Neural cell (in vitro differentiated cells): ENCODE measurements at regions not wholly inside any gene's neighbourhood (a gene's known extent, or its start where the extent isn't known, plus 50 kb on each side); places are given as distances from the start of the nearest gene placed in this dataset.

Experiments used
- EP300 ChIP-seq: fragments of 450-650 bp; conservative IDR thresholded peaks from 2 replicates; pipeline ENCODE4 v1.6.1; 2014; ENCODE audit warnings: antibody characterized with exemption, mild to moderate bottlenecking, moderate library complexity; ENCODE audit not compliant: poor library complexity, severe bottlenecking
- EZH2 ChIP-seq: fragments of 200-600, 300-800 bp; shearing (Covaris generic), sonication (generic); IDR thresholded peaks from 2 replicates; pipeline ENCODE4 v1.6.1; 2014; ENCODE audit warnings: antibody characterized with exemption, low read length, borderline replicate concordance, mild to moderate bottlenecking; ENCODE audit not compliant: insufficient read depth, poor library complexity, severe bottlenecking
- MXI1 ChIP-seq: fragments of 450-650 bp; conservative IDR thresholded peaks from 2 replicates; pipeline ENCODE4 v1.6.1; 2014; ENCODE audit warnings: antibody characterized with exemption, mild to moderate bottlenecking; ENCODE audit not compliant: poor library complexity, severe bottlenecking
- POLR2AphosphoS5 ChIP-seq: IDR thresholded peaks from 2 replicates; pipeline ENCODE4 v1.6.1; 2012
- RAD21 ChIP-seq: fragments of 450-650 bp; conservative IDR thresholded peaks from 2 replicates; pipeline ENCODE4 v1.6.1; 2014; ENCODE audit warnings: antibody characterized with exemption, mild to moderate bottlenecking, moderate library complexity
- SMC3 ChIP-seq: fragments of 450-650 bp; conservative IDR thresholded peaks from 2 replicates; pipeline ENCODE4 v1.6.1; 2014; ENCODE audit warnings: antibody characterized with exemption, mild to moderate bottlenecking, moderate library complexity; ENCODE audit not compliant: poor library complexity
- TAF1 ChIP-seq: IDR thresholded peaks from 2 replicates; pipeline ENCODE4 v1.6.1; 2012; ENCODE audit warnings: low read depth
- TF ChIP-seq, protein P1 (sequence below): fragments of 450-650 bp; IDR thresholded peaks from 2 replicates; pipeline ENCODE4 v1.5.1; 2014; ENCODE audit warnings: antibody characterized with exemption, mild to moderate bottlenecking, moderate library complexity; ENCODE audit not compliant: poor library complexity, severe bottlenecking
- TF ChIP-seq, protein P2 (sequence below): IDR thresholded peaks from 2 replicates; pipeline ENCODE4 v1.6.1; 2012; ENCODE audit warnings: borderline replicate concordance

DNA sequence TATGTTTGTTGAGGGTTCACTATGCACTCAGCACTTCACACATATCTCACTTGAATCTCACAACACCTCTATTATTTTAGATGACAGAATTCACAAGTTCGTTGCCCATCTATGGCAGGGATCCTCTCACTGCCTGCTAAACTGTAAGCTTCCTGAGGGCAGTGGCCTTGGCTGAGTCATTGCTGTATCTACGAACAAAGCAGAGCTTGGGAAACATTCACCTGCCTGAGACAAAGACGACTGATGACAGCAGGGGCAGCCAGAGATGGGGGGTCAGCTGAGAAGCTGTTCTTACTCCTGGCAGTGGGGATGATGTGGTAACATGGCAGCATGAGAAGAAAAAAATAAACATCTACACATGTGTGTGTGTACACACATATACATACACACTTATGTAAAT, 125.5 kb upstream of the NMNAT3 start:
- no peak for TF ChIP-seq POLR2AphosphoS5
- no peak for TF ChIP-seq EZH2
- TF ChIP-seq, protein P1, sequence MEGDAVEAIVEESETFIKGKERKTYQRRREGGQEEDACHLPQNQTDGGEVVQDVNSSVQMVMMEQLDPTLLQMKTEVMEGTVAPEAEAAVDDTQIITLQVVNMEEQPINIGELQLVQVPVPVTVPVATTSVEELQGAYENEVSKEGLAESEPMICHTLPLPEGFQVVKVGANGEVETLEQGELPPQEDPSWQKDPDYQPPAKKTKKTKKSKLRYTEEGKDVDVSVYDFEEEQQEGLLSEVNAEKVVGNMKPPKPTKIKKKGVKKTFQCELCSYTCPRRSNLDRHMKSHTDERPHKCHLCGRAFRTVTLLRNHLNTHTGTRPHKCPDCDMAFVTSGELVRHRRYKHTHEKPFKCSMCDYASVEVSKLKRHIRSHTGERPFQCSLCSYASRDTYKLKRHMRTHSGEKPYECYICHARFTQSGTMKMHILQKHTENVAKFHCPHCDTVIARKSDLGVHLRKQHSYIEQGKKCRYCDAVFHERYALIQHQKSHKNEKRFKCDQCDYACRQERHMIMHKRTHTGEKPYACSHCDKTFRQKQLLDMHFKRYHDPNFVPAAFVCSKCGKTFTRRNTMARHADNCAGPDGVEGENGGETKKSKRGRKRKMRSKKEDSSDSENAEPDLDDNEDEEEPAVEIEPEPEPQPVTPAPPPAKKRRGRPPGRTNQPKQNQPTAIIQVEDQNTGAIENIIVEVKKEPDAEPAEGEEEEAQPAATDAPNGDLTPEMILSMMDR = no peak
- no peak for TF ChIP-seq TAF1
- TF ChIP-seq, protein P2, sequence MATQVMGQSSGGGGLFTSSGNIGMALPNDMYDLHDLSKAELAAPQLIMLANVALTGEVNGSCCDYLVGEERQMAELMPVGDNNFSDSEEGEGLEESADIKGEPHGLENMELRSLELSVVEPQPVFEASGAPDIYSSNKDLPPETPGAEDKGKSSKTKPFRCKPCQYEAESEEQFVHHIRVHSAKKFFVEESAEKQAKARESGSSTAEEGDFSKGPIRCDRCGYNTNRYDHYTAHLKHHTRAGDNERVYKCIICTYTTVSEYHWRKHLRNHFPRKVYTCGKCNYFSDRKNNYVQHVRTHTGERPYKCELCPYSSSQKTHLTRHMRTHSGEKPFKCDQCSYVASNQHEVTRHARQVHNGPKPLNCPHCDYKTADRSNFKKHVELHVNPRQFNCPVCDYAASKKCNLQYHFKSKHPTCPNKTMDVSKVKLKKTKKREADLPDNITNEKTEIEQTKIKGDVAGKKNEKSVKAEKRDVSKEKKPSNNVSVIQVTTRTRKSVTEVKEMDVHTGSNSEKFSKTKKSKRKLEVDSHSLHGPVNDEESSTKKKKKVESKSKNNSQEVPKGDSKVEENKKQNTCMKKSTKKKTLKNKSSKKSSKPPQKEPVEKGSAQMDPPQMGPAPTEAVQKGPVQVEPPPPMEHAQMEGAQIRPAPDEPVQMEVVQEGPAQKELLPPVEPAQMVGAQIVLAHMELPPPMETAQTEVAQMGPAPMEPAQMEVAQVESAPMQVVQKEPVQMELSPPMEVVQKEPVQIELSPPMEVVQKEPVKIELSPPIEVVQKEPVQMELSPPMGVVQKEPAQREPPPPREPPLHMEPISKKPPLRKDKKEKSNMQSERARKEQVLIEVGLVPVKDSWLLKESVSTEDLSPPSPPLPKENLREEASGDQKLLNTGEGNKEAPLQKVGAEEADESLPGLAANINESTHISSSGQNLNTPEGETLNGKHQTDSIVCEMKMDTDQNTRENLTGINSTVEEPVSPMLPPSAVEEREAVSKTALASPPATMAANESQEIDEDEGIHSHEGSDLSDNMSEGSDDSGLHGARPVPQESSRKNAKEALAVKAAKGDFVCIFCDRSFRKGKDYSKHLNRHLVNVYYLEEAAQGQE = no peak
- TF ChIP-seq MXI1 = no peak
- no peak for TF ChIP-seq EP300
- TF ChIP-seq RAD21 = no peak
- no peak for TF ChIP-seq SMC3
